ENCODE measurements at regions not wholly inside any gene's neighbourhood (a gene's known extent, or its start where the extent isn't known, plus 50 kb on each side); places are given as distances from the start of the nearest gene placed in this dataset.

DNA sequence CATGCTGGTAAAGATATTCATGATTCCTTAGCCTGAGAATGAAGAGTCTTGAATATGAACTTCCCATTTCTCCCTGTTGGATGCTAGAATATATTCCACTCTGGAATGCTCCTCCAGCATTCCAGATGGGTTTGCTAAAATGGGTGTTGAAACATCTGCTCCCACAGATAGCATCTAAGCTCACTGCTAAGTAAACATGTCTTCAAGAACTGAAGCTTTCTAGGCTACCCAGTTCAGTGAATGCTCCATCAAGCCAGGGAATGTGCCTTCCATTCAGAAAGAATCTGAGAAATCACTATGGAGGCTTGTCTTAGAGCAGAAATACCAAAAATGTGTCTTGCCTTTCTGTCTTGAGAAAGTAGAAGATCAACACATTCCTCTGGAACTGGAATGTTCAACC, 81.1 kb downstream of the TNFSF18 start:
- no peak for TF ChIP-seq POLR2A (IDR thresholded peaks at IDR 0.05)
- TF ChIP-seq, protein P1, sequence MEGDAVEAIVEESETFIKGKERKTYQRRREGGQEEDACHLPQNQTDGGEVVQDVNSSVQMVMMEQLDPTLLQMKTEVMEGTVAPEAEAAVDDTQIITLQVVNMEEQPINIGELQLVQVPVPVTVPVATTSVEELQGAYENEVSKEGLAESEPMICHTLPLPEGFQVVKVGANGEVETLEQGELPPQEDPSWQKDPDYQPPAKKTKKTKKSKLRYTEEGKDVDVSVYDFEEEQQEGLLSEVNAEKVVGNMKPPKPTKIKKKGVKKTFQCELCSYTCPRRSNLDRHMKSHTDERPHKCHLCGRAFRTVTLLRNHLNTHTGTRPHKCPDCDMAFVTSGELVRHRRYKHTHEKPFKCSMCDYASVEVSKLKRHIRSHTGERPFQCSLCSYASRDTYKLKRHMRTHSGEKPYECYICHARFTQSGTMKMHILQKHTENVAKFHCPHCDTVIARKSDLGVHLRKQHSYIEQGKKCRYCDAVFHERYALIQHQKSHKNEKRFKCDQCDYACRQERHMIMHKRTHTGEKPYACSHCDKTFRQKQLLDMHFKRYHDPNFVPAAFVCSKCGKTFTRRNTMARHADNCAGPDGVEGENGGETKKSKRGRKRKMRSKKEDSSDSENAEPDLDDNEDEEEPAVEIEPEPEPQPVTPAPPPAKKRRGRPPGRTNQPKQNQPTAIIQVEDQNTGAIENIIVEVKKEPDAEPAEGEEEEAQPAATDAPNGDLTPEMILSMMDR (IDR thresholded peaks at IDR 0.05), result no peak
